GM21619 (cell line): ENCODE measurements at regions not wholly inside any gene's neighbourhood (a gene's known extent, or its start where the extent isn't known, plus 50 kb on each side); places are given as distances from the start of the nearest gene placed in this dataset.

Experiments
- ATAC-seq: cut with Tn5 transposase; IDR thresholded peaks from one replicate; pipeline ENCODE4 v1.9.1; 2021; ENCODE audit not compliant: unreplicated experiment

- no peak for ATAC-seq
Observed at GRCh38 chr2:111676291-111676822, 207.6 kb downstream of the ANAPC1 start.

GRCh38 chr2:111678161-111678560 lies 205.8 kb downstream of the ANAPC1 start:
- no peak for ATAC-seq

GRCh38 chr2:111678651-111679050 lies 205.3 kb downstream of the ANAPC1 start:
- no peak for ATAC-seq

- no peak for ATAC-seq
Observed at GRCh38 chr2:111679202-111679601, 204.8 kb downstream of the ANAPC1 start.

GRCh38 chr2:111684611-111685010 lies 199.4 kb downstream of the ANAPC1 start:
- ATAC-seq = no peak

- ATAC-seq = no peak
Observed at GRCh38 chr2:111685342-111685741, 198.7 kb downstream of the ANAPC1 start.

- no peak for ATAC-seq
Observed at GRCh38 chr2:111686994-111687393, 197.0 kb downstream of the ANAPC1 start.

GRCh38 chr2:111687911-111688310 lies 196.1 kb downstream of the ANAPC1 start:
- ATAC-seq = no peak

- no peak for ATAC-seq
Observed at GRCh38 chr2:111688482-111688881, 195.5 kb downstream of the ANAPC1 start.

- no peak for ATAC-seq
Observed at GRCh38 chr2:111689174-111689573, 194.8 kb downstream of the ANAPC1 start.

GRCh38 chr2:111689941-111690340 lies 194.1 kb downstream of the ANAPC1 start:
- ATAC-seq = no peak

- ATAC-seq = no peak
Observed at GRCh38 chr2:111691164-111691875, 192.7 kb downstream of the ANAPC1 start.

GRCh38 chr2:111692311-111692710 lies 191.7 kb downstream of the ANAPC1 start:
- no peak for ATAC-seq

GRCh38 chr2:111694700-111695101 lies 189.3 kb downstream of the ANAPC1 start:
- ATAC-seq = no peak

GRCh38 chr2:111695441-111696007 lies 188.5 kb downstream of the ANAPC1 start:
- ATAC-seq = no peak

GRCh38 chr2:111696226-111696625 lies 187.8 kb downstream of the ANAPC1 start:
- no peak for ATAC-seq

GRCh38 chr2:111697560-111697959 lies 186.4 kb downstream of the ANAPC1 start:
- no peak for ATAC-seq

- ATAC-seq = no peak
Observed at GRCh38 chr2:111698089-111698488, 185.9 kb downstream of the ANAPC1 start.

- ATAC-seq = no peak
Observed at GRCh38 chr2:111698743-111699554, 185.0 kb downstream of the ANAPC1 start.

- ATAC-seq = no peak
Observed at GRCh38 chr2:111701266-111701665, 182.7 kb downstream of the ANAPC1 start.

GRCh38 chr2:111701798-111702118 lies 182.2 kb downstream of the ANAPC1 start:
- no peak for ATAC-seq
